Esophagus (tissue), 2 donors: ENCODE measurements at regions not wholly inside any gene's neighbourhood (a gene's known extent, or its start where the extent isn't known, plus 50 kb on each side); places are given as distances from the start of the nearest gene placed in this dataset.

ENCODE experiments used
- H3K27ac ChIP-seq, 2 donors: one replicate each; pipeline ENCODE4 v1.5.1; 2013; ENCODE audit warnings: low read depth in 2 of 2, mild to moderate bottlenecking in 2 of 2, inconsistent platforms in 1 of 2, low read length in 1 of 2, moderate library complexity in 1 of 2
- H3K27me3 ChIP-seq, 2 donors: one replicate each; pipeline ENCODE4 v1.6.1; 2013; ENCODE audit warnings: low read length in 2 of 2, control low read depth in 1 of 2, mild to moderate bottlenecking in 1 of 2; ENCODE audit not compliant: insufficient read depth in 2 of 2, control insufficient read depth in 1 of 2
- H3K36me3 ChIP-seq, 2 donors: one replicate each; pipeline ENCODE4 v1.6.1; 2013; ENCODE audit warnings: low read length in 1 of 2; ENCODE audit not compliant: control insufficient read depth in 2 of 2, insufficient read depth in 2 of 2
- H3K4me1 ChIP-seq, 2 donors: one replicate each; pipeline ENCODE4 v1.6.1; 2013; ENCODE audit warnings: low read length in 1 of 2; ENCODE audit not compliant: control insufficient read depth in 2 of 2, insufficient read depth in 2 of 2
- H3K4me3 ChIP-seq, 2 donors: one replicate each; pipeline ENCODE4 v1.5.1; 2013; ENCODE audit warnings: low read length in 2 of 2, mild to moderate bottlenecking in 2 of 2, low read depth in 1 of 2, moderate library complexity in 1 of 2
- H3K9me3 ChIP-seq, 2 donors: one replicate each; pipeline ENCODE4 v1.6.1; 2013; ENCODE audit warnings: mild to moderate bottlenecking in 2 of 2, low read depth in 1 of 2, low read length in 1 of 2, moderate library complexity in 1 of 2; ENCODE audit not compliant: control insufficient read depth in 2 of 2, insufficient read depth in 1 of 2
- WGBS, 2 donors: extraction: QIAGEN DNeasy Blood & Tissue Kit; methylation state at CpG; one replicate each; pipeline ENCODE4 v1.1.7; 2013; 5-methylcytosine and 5-hydroxymethylcytosine counted together
- donor health status: healthy with polysubstance abuse.
- donor health status: Bipolar disorder and iron deficiency.

- no peaks in the 10 kb centered on the region for H3K4me1 ChIP-seq
- 80 to 97% methylated on average over 2 of the region's 2 CpGs for WGBS, 2 donors
These were observed 488.0 kb upstream of the SEMA3A start for GRCh38 chr7:84682543-84682942.

GRCh38 chr7:84678841-84679240 lies 484.3 kb upstream of the SEMA3A start:
- 89 to 92% methylated on average over 2 of the region's 2 CpGs for WGBS, 2 donors
- Histone ChIP-seq H3K27ac (no peak overlapping the region), H3K9me3 (no peaks in the 10 kb centered on the region), H3K27me3 (no peaks in the 10 kb centered on the region), H3K36me3 (no peaks in the 10 kb centered on the region), H3K4me1 (no peaks in the 10 kb centered on the region), H3K4me3 (no peak overlapping the region)

More at GRCh38 chr7:84682543-84682942, 488.0 kb upstream of the SEMA3A start:
- no peaks in the 10 kb centered on the region for H3K9me3 ChIP-seq
- no peaks in the 10 kb centered on the region for H3K27me3 ChIP-seq
- H3K36me3 ChIP-seq, result no peaks in the 10 kb centered on the region
- no peak overlapping the region for H3K4me3 ChIP-seq
- H3K27ac ChIP-seq, result no peak overlapping the region

GRCh38 chr7:84677117-84677732 lies 482.6 kb upstream of the SEMA3A start:
- Histone ChIP-seq H3K9me3 (no peaks in the 10 kb centered on the region), H3K4me3 (no peak overlapping the region), H3K4me1 (no peaks in the 10 kb centered on the region), H3K36me3 (no peaks in the 10 kb centered on the region), H3K27me3 (no peaks in the 10 kb centered on the region), H3K27ac (no peak overlapping the region)
- WGBS, 2 donors, result 60 to 82% methylated on average over 1 of the region's 1 CpG

GRCh38 chr7:84675633-84676034 lies 481.0 kb upstream of the SEMA3A start:
- 66 to 80% methylated on average over 4 of the region's 4 CpGs for WGBS, 2 donors
- Histone ChIP-seq H3K4me3 (no peak overlapping the region), H3K4me1 (no peaks in the 10 kb centered on the region), H3K27ac (no peak overlapping the region), H3K36me3 (no peaks in the 10 kb centered on the region), H3K27me3 (no peaks in the 10 kb centered on the region), H3K9me3 (no peaks in the 10 kb centered on the region)

GRCh38 chr7:84674236-84674913 lies 479.8 kb upstream of the SEMA3A start:
- no peaks in the 10 kb centered on the region for H3K27me3 ChIP-seq
- WGBS, 2 donors, result 53% methylated on average over 2 of the region's 2 CpGs
- no peaks in the 10 kb centered on the region for H3K4me1 ChIP-seq
- no peak overlapping the region for H3K27ac ChIP-seq
- no peaks in the 10 kb centered on the region for H3K9me3 ChIP-seq
- H3K36me3 ChIP-seq, result no peaks in the 10 kb centered on the region
- no peak overlapping the region for H3K4me3 ChIP-seq

- no peaks in the 10 kb centered on the region for H3K4me1 ChIP-seq
- H3K9me3 ChIP-seq, result no peaks in the 10 kb centered on the region
- 57 to 64% methylated on average over 3 of the region's 3 CpGs for WGBS, 2 donors
- H3K4me3 ChIP-seq, result no peak overlapping the region
- no peaks in the 10 kb centered on the region for H3K36me3 ChIP-seq
- no peak overlapping the region for H3K27ac ChIP-seq
- H3K27me3 ChIP-seq, result no peaks in the 10 kb centered on the region
These were observed 474.7 kb upstream of the SEMA3A start for GRCh38 chr7:84669177-84669732.

GRCh38 chr7:84668116-84668515 lies 473.5 kb upstream of the SEMA3A start:
- Histone ChIP-seq H3K27ac (no peak overlapping the region), H3K36me3 (no peaks in the 10 kb centered on the region), H3K27me3 (no peaks in the 10 kb centered on the region), H3K9me3 (no peaks in the 10 kb centered on the region), H3K4me3 (no peak overlapping the region), H3K4me1 (no peaks in the 10 kb centered on the region)
- WGBS, 2 donors, result 13 to 22% methylated on average over 1 of the region's 1 CpG

- no peaks in the 10 kb centered on the region for H3K9me3 ChIP-seq
- no peaks in the 10 kb centered on the region for H3K4me1 ChIP-seq
- H3K36me3 ChIP-seq, result no peaks in the 10 kb centered on the region
- no peaks in the 10 kb centered on the region for H3K27me3 ChIP-seq
- H3K27ac ChIP-seq, result no peak overlapping the region
- 76 to 82% methylated on average over 2 of the region's 2 CpGs for WGBS, 2 donors
- H3K4me3 ChIP-seq, result no peak overlapping the region
These were observed 472.1 kb upstream of the SEMA3A start for GRCh38 chr7:84666651-84667050.

GRCh38 chr7:84665339-84665738 lies 470.8 kb upstream of the SEMA3A start:
- Histone ChIP-seq H3K4me3 (no peak overlapping the region), H3K27ac (no peak overlapping the region), H3K36me3 (no peaks in the 10 kb centered on the region), H3K9me3 (no peaks in the 10 kb centered on the region), H3K4me1 (no peaks in the 10 kb centered on the region), H3K27me3 (no peaks in the 10 kb centered on the region)
- 90% methylated on average over 2 of the region's 2 CpGs for WGBS, 2 donors

- Histone ChIP-seq H3K4me1 (no peaks in the 10 kb centered on the region), H3K36me3 (no peaks in the 10 kb centered on the region), H3K27me3 (no peaks in the 10 kb centered on the region), H3K9me3 (no peaks in the 10 kb centered on the region), H3K27ac (no peak overlapping the region), H3K4me3 (no peak overlapping the region)
- WGBS, 2 donors, result 38 to 43% methylated on average over 1 of the region's 1 CpG
These were observed 470.0 kb upstream of the SEMA3A start for GRCh38 chr7:84664626-84665025.
